Panc1 (cell line): ENCODE measurements at regions not wholly inside any gene's neighbourhood (a gene's known extent, or its start where the extent isn't known, plus 50 kb on each side); places are given as distances from the start of the nearest gene placed in this dataset.

Experiments
- ATAC-seq: fragments of 200-7000 bp; cut with Tn5 transposase; 2 replicates; pipeline ENCODE4 v1.9.1; 2020; ENCODE audit warnings: mild to moderate bottlenecking, moderate library complexity
- BruUV-seq: library from RNA; stranded (reverse); fragments of 400-500 nt; replicated peaks from 2 replicates; lab custom pipeline; 2021; lab: Mats Ljungman, UMichigan
- CTCF ChIA-PET: fragments of 300-600 bp; sonication (Branson Sonifier 250); formaldehyde crosslinking; loops from one replicate; lab custom pipeline; 2022; ENCODE audit warnings: antibody characterized with exemption; lab: Charles Lee
- POLR2A ChIA-PET: fragments of 300-600 bp; sonication (Branson Sonifier 250); formaldehyde crosslinking; loops from one replicate; lab custom pipeline; 2022; ENCODE audit warnings: antibody characterized with exemption; lab: Charles Lee
- DNase-seq: peaks from one replicate; pipeline ENCODE4 v3.0.0-alpha.2; 2010; ENCODE audit warnings: low read depth, low spot score
- H3K27ac ChIP-seq: 2 replicates; pipeline ENCODE4 v1.5.1; 2011; ENCODE audit warnings: mild to moderate bottlenecking, low read length, inconsistent platforms
- H3K27me3 ChIP-seq: fragments of 200-500 bp; sonication (Bioruptor generic); 2 replicates; pipeline ENCODE4 v1.6.0; 2014; ENCODE audit warnings: low read length, inconsistent platforms; ENCODE audit not compliant: control insufficient read depth, insufficient read depth
- H3K36me3 ChIP-seq: fragments of 200-500 bp; sonication (Bioruptor generic); 2 replicates; pipeline ENCODE4 v1.5.1; 2014; ENCODE audit warnings: inconsistent platforms, mild to moderate bottlenecking, low read length, moderate library complexity; ENCODE audit not compliant: control insufficient read depth, insufficient read depth
- H3K4me1 ChIP-seq: 2 replicates; pipeline ENCODE4 v1.5.1; 2011; ENCODE audit warnings: inconsistent platforms, mild to moderate bottlenecking, low read length, moderate library complexity; ENCODE audit not compliant: control insufficient read depth, insufficient read depth
- H3K4me3 ChIP-seq, 2 experiments: 2 replicates each; pipeline ENCODE4 v1.5.1; 2011 to 2012; ENCODE audit warnings: low read depth in 2 of 2, low read length in 2 of 2, mild to moderate bottlenecking in 2 of 2, inconsistent platforms in 1 of 2, moderate library complexity in 1 of 2
- H3K9me3 ChIP-seq: fragments of 200-500 bp; sonication (Bioruptor generic); 2 replicates; pipeline ENCODE4 v1.5.1; 2014; ENCODE audit warnings: low read depth, mild to moderate bottlenecking, inconsistent platforms, low read length, moderate library complexity; ENCODE audit not compliant: control insufficient read depth, insufficient read depth
- CTCF ChIP-seq: fragments of 450-650 bp; IDR thresholded peaks from 2 replicates; pipeline ENCODE4 v1.5.1; 2017; ENCODE audit warnings: mild to moderate bottlenecking
- POLR2AphosphoS5 ChIP-seq: IDR thresholded peaks from 2 replicates; pipeline ENCODE4 v1.6.1; 2012; ENCODE audit warnings: mild to moderate bottlenecking, low read depth, low read length, moderate library complexity
- SIN3A ChIP-seq: IDR thresholded peaks from 2 replicates; pipeline ENCODE4 v1.6.1; 2012; ENCODE audit warnings: low read depth, mild to moderate bottlenecking, low read length, moderate library complexity, borderline replicate concordance; ENCODE audit not compliant: insufficient read depth
- TCF7L2 ChIP-seq: IDR thresholded peaks from 2 replicates; pipeline ENCODE4 v1.6.1; 2011; ENCODE audit warnings: mild to moderate bottlenecking, low read depth, low read length, inconsistent platforms
- in situ Hi-C: cut with HindIII; loops from 2 replicates; pipeline ENCODE4 v1.10.0; 2016; ENCODE audit warnings: low sequenced_read_pairs, low pct_unique_long_range_greater_than_20kb
- intact Hi-C: fragments of 100-400 bp; cut with micrococcal nuclease; formaldehyde crosslinking; loops from one replicate; pipeline ENCODE4 v1.10.0; 2022; ENCODE audit not compliant: unreplicated experiment
- TF ChIP-seq, protein P1 (sequence below), 2 experiments: IDR thresholded peaks; 2 replicates each; pipeline ENCODE4 v1.6.1; 2011 to 2012; ENCODE audit warnings: low read depth in 2 of 2, control low read depth in 1 of 2, low read length in 1 of 2, mild to moderate bottlenecking in 1 of 2, moderate library complexity in 1 of 2; ENCODE audit not compliant: insufficient read depth in 1 of 2

- H3K27me3 ChIP-seq, result no peaks in the 10 kb centered on the region
- no peaks in the 10 kb centered on the region for H3K4me1 ChIP-seq
- H3K4me3 ChIP-seq, result no peak overlapping the region
- no peak for ATAC-seq
- TF ChIP-seq SIN3A, result no peak
- TF ChIP-seq CTCF, result no peak
- TF ChIP-seq, protein P1, sequence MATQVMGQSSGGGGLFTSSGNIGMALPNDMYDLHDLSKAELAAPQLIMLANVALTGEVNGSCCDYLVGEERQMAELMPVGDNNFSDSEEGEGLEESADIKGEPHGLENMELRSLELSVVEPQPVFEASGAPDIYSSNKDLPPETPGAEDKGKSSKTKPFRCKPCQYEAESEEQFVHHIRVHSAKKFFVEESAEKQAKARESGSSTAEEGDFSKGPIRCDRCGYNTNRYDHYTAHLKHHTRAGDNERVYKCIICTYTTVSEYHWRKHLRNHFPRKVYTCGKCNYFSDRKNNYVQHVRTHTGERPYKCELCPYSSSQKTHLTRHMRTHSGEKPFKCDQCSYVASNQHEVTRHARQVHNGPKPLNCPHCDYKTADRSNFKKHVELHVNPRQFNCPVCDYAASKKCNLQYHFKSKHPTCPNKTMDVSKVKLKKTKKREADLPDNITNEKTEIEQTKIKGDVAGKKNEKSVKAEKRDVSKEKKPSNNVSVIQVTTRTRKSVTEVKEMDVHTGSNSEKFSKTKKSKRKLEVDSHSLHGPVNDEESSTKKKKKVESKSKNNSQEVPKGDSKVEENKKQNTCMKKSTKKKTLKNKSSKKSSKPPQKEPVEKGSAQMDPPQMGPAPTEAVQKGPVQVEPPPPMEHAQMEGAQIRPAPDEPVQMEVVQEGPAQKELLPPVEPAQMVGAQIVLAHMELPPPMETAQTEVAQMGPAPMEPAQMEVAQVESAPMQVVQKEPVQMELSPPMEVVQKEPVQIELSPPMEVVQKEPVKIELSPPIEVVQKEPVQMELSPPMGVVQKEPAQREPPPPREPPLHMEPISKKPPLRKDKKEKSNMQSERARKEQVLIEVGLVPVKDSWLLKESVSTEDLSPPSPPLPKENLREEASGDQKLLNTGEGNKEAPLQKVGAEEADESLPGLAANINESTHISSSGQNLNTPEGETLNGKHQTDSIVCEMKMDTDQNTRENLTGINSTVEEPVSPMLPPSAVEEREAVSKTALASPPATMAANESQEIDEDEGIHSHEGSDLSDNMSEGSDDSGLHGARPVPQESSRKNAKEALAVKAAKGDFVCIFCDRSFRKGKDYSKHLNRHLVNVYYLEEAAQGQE (IDR thresholded peaks at IDR 0.05; ENCODE audit: insufficient read depth in 1 of 2, low read depth in 2 of 2, low read length in 1 of 2), result no peak
- no peak for TF ChIP-seq TCF7L2
- no peak for TF ChIP-seq POLR2AphosphoS5
- no peaks in the 10 kb centered on the region for H3K36me3 ChIP-seq
- no peak overlapping the region for H3K27ac ChIP-seq
- no TSS peak for BruUV-seq
- no peaks in the 10 kb centered on the region for H3K9me3 ChIP-seq
- ChIA-PET POLR2A (no interaction called here), CTCF (no interaction called here)
- in situ Hi-C loops (no loop called here), intact Hi-C loops (no loop called here)
- no peak for DNase-seq
These were observed 762.0 kb upstream of the IGFBP3 start for GRCh38 chr7:46682836-46683624.

DNA sequence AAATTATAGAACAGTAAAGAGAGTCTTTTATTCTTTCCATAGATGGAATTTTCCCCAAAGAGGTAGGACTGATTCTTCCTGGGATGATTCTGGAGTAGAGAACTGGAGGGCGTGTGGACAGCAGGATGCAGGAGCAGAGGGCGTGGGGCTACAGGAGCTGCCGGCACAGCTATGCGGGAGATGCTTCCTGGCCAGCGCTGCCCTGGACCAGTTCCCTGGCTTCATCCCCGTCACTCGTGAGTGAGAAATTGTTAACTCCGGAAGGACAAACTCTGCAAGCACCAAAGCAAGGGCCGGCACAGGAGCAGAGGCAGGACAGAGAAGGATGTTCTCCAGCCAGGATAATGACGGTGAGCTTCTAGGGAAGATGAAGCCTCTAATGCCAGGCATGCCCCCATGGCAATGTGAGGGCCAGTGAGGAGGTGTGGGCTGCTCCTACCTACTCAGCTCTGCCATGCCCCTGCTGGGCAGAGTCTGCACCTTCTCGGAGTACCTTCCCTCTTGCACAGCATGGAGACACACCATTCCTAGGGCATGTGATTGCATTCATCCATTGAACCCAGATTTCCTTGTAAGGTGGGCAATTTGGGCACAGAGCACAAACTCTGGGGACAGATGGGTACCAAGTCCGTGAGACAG is 760.9 kb upstream of the IGFBP3 start:
- ATAC-seq (no peak; the same call in 1 of the 2 replicates), DNase-seq (no peak)
- BruUV-seq, result no TSS peak
- POLR2A ChIA-PET, result no interaction called here
- H3K27me3 ChIP-seq, result no peaks in the 10 kb centered on the region
- H3K27ac ChIP-seq, result no peak overlapping the region
- CTCF ChIA-PET, result no interaction called here
- intact Hi-C loops, result no loop called here
- in situ Hi-C loops, result no loop called here
- H3K36me3 ChIP-seq, result no peaks in the 10 kb centered on the region
- no peak overlapping the region for H3K4me3 ChIP-seq
- TF ChIP-seq, protein P1 (IDR thresholded peaks at IDR 0.05; ENCODE audit: insufficient read depth in 1 of 2, low read depth in 2 of 2, low read length in 1 of 2), result no peak
- no peak for TF ChIP-seq SIN3A
- TF ChIP-seq POLR2AphosphoS5, result no peak
- H3K9me3 ChIP-seq, result no peaks in the 10 kb centered on the region
- no peaks in the 10 kb centered on the region for H3K4me1 ChIP-seq
